PC-3 (cell line): ENCODE measurements at regions not wholly inside any gene's neighbourhood (a gene's known extent, or its start where the extent isn't known, plus 50 kb on each side); places are given as distances from the start of the nearest gene placed in this dataset.

Source experiments
- ATAC-seq: fragments of 200-7000 bp; cut with Tn5 transposase; 2 replicates; pipeline ENCODE4 v1.9.1; 2020; ENCODE audit warnings: mild to moderate bottlenecking, moderate library complexity
- BruUV-seq: library from RNA; stranded (reverse); fragments of 400-500 nt; replicated peaks from 2 replicates; lab custom pipeline; 2021; lab: Mats Ljungman, UMichigan
- CTCF ChIA-PET: fragments of 300-600 bp; sonication (Branson Sonifier 250); formaldehyde crosslinking; loops from one replicate; lab custom pipeline; 2022; ENCODE audit warnings: antibody characterized with exemption; lab: Charles Lee
- POLR2A ChIA-PET: fragments of 300-600 bp; sonication (Branson Sonifier 250); formaldehyde crosslinking; loops from one replicate; lab custom pipeline; 2022; ENCODE audit warnings: antibody characterized with exemption; ENCODE audit not compliant: unreplicated experiment; lab: Charles Lee
- DNase-seq: peaks from one replicate; pipeline ENCODE4 v3.0.0-alpha.2; 2015
- H2AFZ ChIP-seq: fragments of 300-600 bp; sonication (generic); 2 replicates; pipeline ENCODE4 v1.6.0; 2016; ENCODE audit warnings: antibody characterized with exemption, low read length
- H3F3A ChIP-seq: fragments of 300-600 bp; sonication (generic); one replicate; pipeline ENCODE4 v1.6.0; 2017; ENCODE audit warnings: antibody characterized with exemption, low read length, control low read depth, mild to moderate bottlenecking; ENCODE audit not compliant: unreplicated experiment
- H3K27ac ChIP-seq: fragments of 300-600 bp; sonication (generic); 2 replicates; pipeline ENCODE4 v1.5.1; 2016; ENCODE audit warnings: mild to moderate bottlenecking, low read length
- H3K27me3 ChIP-seq: fragments of 300-600 bp; sonication (generic); 2 replicates; pipeline ENCODE4 v1.6.1; 2016; ENCODE audit warnings: low read length, mixed read lengths
- H3K36me3 ChIP-seq: fragments of 300-600 bp; sonication (generic); 2 replicates; pipeline ENCODE4 v1.6.1; 2016; ENCODE audit warnings: low read depth, mixed run types, low read length, mixed read lengths
- H3K4me1 ChIP-seq: fragments of 300-600 bp; sonication (generic); 2 replicates; pipeline ENCODE4 v1.5.1; 2016; ENCODE audit warnings: low read length; ENCODE audit not compliant: insufficient read depth
- H3K4me2 ChIP-seq: fragments of 300-600 bp; sonication (generic); 2 replicates; pipeline ENCODE4 v1.6.0; 2016; ENCODE audit warnings: low read length
- H3K4me3 ChIP-seq: fragments of 300-600 bp; sonication (generic); 2 replicates; pipeline ENCODE4 v1.5.1; 2016; ENCODE audit warnings: mild to moderate bottlenecking, low read length, mixed read lengths
- H3K79me2 ChIP-seq: fragments of 300-600 bp; sonication (generic); 2 replicates; pipeline ENCODE4 v1.6.1; 2017; ENCODE audit warnings: low read length, mixed read lengths
- H3K9ac ChIP-seq: fragments of 300-600 bp; sonication (generic); 2 replicates; pipeline ENCODE4 v1.6.0; 2016; ENCODE audit warnings: mild to moderate bottlenecking, low read length
- H3K9me2 ChIP-seq: fragments of 300-600 bp; sonication (generic); replicated peaks from 2 replicates; pipeline ENCODE4 v1.6.1; 2016; ENCODE audit warnings: mixed run types, low read length, mixed read lengths
- H3K9me3 ChIP-seq: fragments of 300-600 bp; sonication (generic); 2 replicates; pipeline ENCODE4 v1.6.1; 2016; ENCODE audit warnings: low read length, mixed read lengths
- H4K20me1 ChIP-seq: fragments of 300-600 bp; sonication (generic); 2 replicates; pipeline ENCODE4 v1.6.1; 2016; ENCODE audit warnings: low read length, mixed read lengths
- EZH2 ChIP-seq: fragments of 300-600 bp; sonication (generic); IDR thresholded peaks from one replicate; pipeline ENCODE4 v1.6.1; 2017; ENCODE audit warnings: antibody characterized with exemption, mild to moderate bottlenecking, low read length; ENCODE audit not compliant: unreplicated experiment
- EZH2phosphoT487 ChIP-seq: fragments of 300-600 bp; sonication (generic); IDR thresholded peaks from 2 replicates; pipeline ENCODE4 v1.6.1; 2018; ENCODE audit warnings: mild to moderate bottlenecking, antibody characterized with exemption, low read length, borderline replicate concordance
- intact Hi-C: fragments of 100-400 bp; cut with micrococcal nuclease; formaldehyde crosslinking; loops from 2 replicates; pipeline ENCODE4 v1.9.0; 2023
- TF ChIP-seq, protein P1 (sequence below): fragments of 300-600 bp; sonication (generic); conservative IDR thresholded peaks from 2 replicates; pipeline ENCODE4 v1.5.1; 2017; ENCODE audit warnings: antibody characterized with exemption, low read depth, mild to moderate bottlenecking, low read length

DNA sequence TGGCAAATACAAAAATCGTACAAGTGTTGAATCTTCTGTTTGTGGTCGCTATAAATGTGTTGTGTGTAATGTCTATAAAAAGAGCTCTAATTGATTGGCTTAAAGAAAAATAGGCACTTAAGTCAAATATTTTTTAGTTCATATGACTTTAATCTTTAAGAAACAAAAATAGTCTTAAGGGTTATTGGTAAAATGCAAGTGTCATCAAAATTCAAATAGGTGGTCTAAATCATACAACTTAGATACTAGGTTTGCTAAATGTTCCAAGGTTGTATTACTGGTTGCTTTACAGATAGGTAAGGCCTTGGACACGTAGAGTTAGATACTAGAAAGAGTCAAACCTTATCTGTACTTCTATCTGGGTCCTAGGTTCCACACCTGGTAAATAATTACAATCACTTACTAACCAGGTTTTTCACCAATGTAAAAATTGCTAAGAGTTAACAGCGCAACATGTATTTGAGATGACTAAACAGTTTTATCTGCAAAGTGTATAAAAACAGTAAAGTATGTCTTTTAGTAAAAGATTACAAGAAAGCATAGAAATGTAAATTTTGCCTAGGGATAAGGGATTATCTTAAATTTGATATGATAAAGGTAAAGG is 91.1 kb upstream of the GNAZ start:
- DNase-seq (no peak), ATAC-seq (no peak)
- no peak overlapping the region for H2AFZ ChIP-seq
- TF ChIP-seq, protein P1, sequence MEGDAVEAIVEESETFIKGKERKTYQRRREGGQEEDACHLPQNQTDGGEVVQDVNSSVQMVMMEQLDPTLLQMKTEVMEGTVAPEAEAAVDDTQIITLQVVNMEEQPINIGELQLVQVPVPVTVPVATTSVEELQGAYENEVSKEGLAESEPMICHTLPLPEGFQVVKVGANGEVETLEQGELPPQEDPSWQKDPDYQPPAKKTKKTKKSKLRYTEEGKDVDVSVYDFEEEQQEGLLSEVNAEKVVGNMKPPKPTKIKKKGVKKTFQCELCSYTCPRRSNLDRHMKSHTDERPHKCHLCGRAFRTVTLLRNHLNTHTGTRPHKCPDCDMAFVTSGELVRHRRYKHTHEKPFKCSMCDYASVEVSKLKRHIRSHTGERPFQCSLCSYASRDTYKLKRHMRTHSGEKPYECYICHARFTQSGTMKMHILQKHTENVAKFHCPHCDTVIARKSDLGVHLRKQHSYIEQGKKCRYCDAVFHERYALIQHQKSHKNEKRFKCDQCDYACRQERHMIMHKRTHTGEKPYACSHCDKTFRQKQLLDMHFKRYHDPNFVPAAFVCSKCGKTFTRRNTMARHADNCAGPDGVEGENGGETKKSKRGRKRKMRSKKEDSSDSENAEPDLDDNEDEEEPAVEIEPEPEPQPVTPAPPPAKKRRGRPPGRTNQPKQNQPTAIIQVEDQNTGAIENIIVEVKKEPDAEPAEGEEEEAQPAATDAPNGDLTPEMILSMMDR, result no peak
- H3K36me3 ChIP-seq, result no peaks in the 10 kb centered on the region
- no peaks in the 10 kb centered on the region for H3K79me2 ChIP-seq
- no peak overlapping the region for H3K4me2 ChIP-seq
- intact Hi-C loops, result no loop called here
- H3K9me3 ChIP-seq, result 0 out of 2 replicates have a peak, but pooled peaks cover 4% of the 10 kb centered on the region
- no peak overlapping the region for H3K27ac ChIP-seq
- H4K20me1 ChIP-seq, result no peaks in the 10 kb centered on the region
- H3K27me3 ChIP-seq, result no peaks in the 10 kb centered on the region
- H3K4me3 ChIP-seq, result no peak overlapping the region
- no peaks in the 10 kb centered on the region for H3K9me2 ChIP-seq
- ChIA-PET CTCF (no interaction called here), POLR2A (no interaction called here)
- BruUV-seq, result no TSS peak
- H3K4me1 ChIP-seq, result no peaks in the 10 kb centered on the region
- no peaks in the 10 kb centered on the region for H3F3A ChIP-seq
- H3K9ac ChIP-seq, result no peak overlapping the region

DNA sequence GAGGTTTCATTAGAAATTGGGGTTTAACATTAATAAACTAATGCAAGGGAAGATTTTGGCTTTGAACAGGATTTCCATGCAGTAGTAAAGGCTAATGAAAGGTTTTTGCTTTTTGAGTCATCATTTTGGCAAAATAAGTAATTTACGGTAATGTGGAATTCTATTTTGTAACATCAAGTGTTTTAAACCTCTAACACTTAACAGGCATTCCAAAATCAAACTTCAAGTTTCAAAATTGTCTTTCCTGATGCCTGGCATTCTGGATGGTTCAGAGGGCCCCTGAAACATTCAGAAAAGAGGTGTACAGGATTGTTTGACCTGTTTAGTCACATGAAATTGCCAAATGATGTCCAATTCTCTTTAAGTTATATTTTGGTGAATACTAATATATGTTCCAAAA is 90.4 kb upstream of the GNAZ start:
- H3K9me2 ChIP-seq, result no peaks in the 10 kb centered on the region
- H3K79me2 ChIP-seq, result no peaks in the 10 kb centered on the region
- intact Hi-C loops, result no loop called here
- no peak for DNase-seq
- no peaks in the 10 kb centered on the region for H4K20me1 ChIP-seq
- no peak overlapping the region for H3K4me2 ChIP-seq
- no peak overlapping the region for H2AFZ ChIP-seq
- H3K9me3 ChIP-seq, result 0 out of 2 replicates have a peak, but pooled peaks cover 4% of the 10 kb centered on the region
- ATAC-seq, result no peak
- H3F3A ChIP-seq, result no peaks in the 10 kb centered on the region
- TF ChIP-seq EZH2 (no peak), EZH2phosphoT487 (no peak)
- TF ChIP-seq, protein P1, result no peak
- H3K27me3 ChIP-seq, result no peaks in the 10 kb centered on the region
- no TSS peak for BruUV-seq
- H3K9ac ChIP-seq, result no peak overlapping the region
- H3K27ac ChIP-seq, result no peak overlapping the region
- CTCF ChIA-PET, result no interaction called here
- POLR2A ChIA-PET, result no interaction called here
- H3K36me3 ChIP-seq, result no peaks in the 10 kb centered on the region
- no peak overlapping the region for H3K4me3 ChIP-seq
- no peaks in the 10 kb centered on the region for H3K4me1 ChIP-seq

DNA sequence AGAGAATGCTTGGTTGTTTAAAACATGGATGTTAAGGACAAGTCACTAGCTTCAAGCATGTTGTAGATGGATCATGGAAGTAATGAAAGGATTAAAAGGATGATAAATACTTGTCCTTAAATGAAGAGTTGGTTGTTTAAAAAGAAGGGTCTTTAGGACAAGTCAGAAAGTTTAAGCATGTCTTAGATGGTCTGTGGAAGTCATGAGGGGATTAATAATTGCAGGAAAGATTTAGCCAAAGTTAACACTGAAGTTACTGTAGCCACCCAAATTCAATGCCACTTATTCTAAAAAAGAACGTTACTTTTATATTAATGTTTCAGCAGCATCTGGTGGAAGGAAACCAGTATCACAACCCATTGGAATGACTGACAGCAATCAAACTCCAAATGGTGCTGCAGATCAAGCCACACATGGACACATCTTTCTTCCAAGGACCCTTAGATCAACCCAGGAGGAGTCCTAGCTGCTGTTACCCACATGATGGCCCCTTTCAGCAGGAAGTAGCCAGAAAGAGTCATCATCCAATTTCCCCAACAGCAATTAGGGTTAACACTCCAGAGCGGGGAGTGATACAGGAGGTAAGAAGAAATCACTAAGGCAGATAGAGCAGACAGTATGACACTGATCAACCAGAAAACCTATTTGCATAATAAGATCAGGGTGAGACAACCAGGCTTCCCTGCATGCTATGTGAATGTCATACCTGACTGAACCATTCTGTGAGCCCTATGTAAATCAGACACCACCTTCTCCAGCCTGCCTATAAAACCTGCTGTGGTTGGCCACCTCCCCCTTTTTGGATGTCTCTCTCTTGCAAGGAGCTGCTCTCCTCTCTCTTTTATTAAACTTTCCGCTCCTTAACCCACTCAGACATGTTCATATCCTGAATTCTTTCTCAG is 88.4 kb upstream of the GNAZ start:
- Histone ChIP-seq H3K4me1 (no peaks in the 10 kb centered on the region), H3K9me2 (no peaks in the 10 kb centered on the region), H2AFZ (no peak overlapping the region), H3K4me2 (no peak overlapping the region), H4K20me1 (no peaks in the 10 kb centered on the region), H3F3A (no peaks in the 10 kb centered on the region), H3K27me3 (no peaks in the 10 kb centered on the region), H3K79me2 (no peaks in the 10 kb centered on the region), H3K9ac (no peak overlapping the region), H3K9me3 (0 out of 2 replicates have a peak, but pooled peaks cover 4% of the 10 kb centered on the region), H3K36me3 (no peaks in the 10 kb centered on the region), H3K27ac (no peak overlapping the region), H3K4me3 (no peak overlapping the region)
- BruUV-seq, result no TSS peak
- TF ChIP-seq EZH2phosphoT487, result no peak
- TF ChIP-seq, protein P1, result no peak
- TF ChIP-seq EZH2, result no peak
- intact Hi-C loops, result no loop called here
- CTCF ChIA-PET, result no interaction called here
- no peak for ATAC-seq
- no peak for DNase-seq
- POLR2A ChIA-PET, result no interaction called here
